Lower lobe of right lung (tissue), 2 donors: ENCODE measurements at regions not wholly inside any gene's neighbourhood (a gene's known extent, or its start where the extent isn't known, plus 50 kb on each side); places are given as distances from the start of the nearest gene placed in this dataset.

Source experiments
- ATAC-seq, 2 donors: fragments of 200-7000 bp; cut with Tn5 transposase; one replicate each; pipeline ENCODE4 v1.9.1; 2020 to 2022; ENCODE audit warnings: mild to moderate bottlenecking in 2 of 2, moderate library complexity in 2 of 2
- DNase-seq: peaks from one replicate; pipeline ENCODE4 v3.0.0-alpha.2; 2020
- H3K27ac ChIP-seq: fragments of 200-600 bp; one replicate; pipeline ENCODE4 v1.8.0; 2022
- H3K27me3 ChIP-seq: fragments of 200-600 bp; one replicate; pipeline ENCODE4 v1.8.0; 2022; ENCODE audit warnings: low read depth
- H3K36me3 ChIP-seq: fragments of 200-600 bp; one replicate; pipeline ENCODE4 v1.8.0; 2022; ENCODE audit warnings: mild to moderate bottlenecking
- H3K4me1 ChIP-seq: fragments of 200-600 bp; one replicate; pipeline ENCODE4 v1.8.0; 2022
- H3K4me3 ChIP-seq: fragments of 200-600 bp; one replicate; pipeline ENCODE4 v1.8.0; 2022; ENCODE audit warnings: mild to moderate bottlenecking
- H3K9me3 ChIP-seq: fragments of 200-600 bp; one replicate; pipeline ENCODE4 v1.8.0; 2022
- intact Hi-C: fragments of 100-400 bp; cut with DNase I; formaldehyde crosslinking; loops from one replicate; pipeline ENCODE4 v1.11.0; 2022
- TF ChIP-seq, protein P1 (sequence below): fragments of 200-600 bp; IDR thresholded peaks from one replicate; pipeline ENCODE4 v1.8.0; 2022; ENCODE audit warnings: antibody characterized with exemption, mild to moderate bottlenecking
- donor health status: DM: no; HTN: yes; CAD: no; lungs with severe emphysema.

DNA sequence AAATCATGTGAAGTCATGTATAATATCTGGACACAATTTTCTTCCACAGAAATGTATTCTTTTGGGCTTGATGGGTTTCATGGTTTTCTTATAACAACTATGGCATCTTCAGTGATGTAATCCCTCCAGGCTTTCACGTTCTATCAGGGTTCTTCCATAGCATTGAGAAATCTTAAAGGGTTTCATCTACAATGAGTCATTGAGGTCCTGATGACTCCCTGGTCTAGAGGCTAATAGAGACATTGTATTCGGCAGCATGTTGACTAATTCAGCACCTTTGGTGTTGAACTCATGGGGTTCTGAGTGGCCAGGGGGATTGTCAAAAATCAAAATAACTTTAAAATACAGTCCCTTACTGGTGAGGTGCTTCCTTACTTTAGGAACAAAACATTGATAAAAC lies 614.0 kb upstream of the CRIM1 start:
- intact Hi-C loops, result no loop called here
- H3K4me1 ChIP-seq, result no peaks in the 10 kb centered on the region
- TF ChIP-seq, protein P1, sequence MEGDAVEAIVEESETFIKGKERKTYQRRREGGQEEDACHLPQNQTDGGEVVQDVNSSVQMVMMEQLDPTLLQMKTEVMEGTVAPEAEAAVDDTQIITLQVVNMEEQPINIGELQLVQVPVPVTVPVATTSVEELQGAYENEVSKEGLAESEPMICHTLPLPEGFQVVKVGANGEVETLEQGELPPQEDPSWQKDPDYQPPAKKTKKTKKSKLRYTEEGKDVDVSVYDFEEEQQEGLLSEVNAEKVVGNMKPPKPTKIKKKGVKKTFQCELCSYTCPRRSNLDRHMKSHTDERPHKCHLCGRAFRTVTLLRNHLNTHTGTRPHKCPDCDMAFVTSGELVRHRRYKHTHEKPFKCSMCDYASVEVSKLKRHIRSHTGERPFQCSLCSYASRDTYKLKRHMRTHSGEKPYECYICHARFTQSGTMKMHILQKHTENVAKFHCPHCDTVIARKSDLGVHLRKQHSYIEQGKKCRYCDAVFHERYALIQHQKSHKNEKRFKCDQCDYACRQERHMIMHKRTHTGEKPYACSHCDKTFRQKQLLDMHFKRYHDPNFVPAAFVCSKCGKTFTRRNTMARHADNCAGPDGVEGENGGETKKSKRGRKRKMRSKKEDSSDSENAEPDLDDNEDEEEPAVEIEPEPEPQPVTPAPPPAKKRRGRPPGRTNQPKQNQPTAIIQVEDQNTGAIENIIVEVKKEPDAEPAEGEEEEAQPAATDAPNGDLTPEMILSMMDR, result no peak
- H3K4me3 ChIP-seq, result no peak overlapping the region
- DNase-seq, result no peak
- peaks cover 9% of the 10 kb centered on the region for H3K9me3 ChIP-seq
- H3K27ac ChIP-seq, result no peak overlapping the region
- H3K27me3 ChIP-seq, result no peaks in the 10 kb centered on the region
- no peak for ATAC-seq
- H3K36me3 ChIP-seq, result no peaks in the 10 kb centered on the region

DNA sequence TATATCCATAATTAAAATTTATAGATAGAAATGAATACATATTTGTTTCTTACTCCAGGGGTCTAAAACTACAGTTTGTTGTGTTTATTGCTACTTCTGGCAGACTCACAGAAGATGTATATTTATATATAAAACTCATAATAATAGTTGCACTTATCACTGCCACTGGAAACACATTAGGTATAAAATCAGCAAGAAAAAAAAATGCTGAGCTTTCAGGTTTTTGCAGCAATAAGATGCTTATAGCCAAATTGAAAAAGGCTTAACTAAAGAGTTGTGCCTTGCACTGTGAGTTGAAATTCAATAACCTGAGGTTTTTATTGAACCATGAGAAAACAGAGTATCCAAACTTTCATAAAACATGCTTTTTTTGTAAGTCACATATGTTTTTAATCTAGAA lies 623.9 kb upstream of the CRIM1 start:
- H3K4me1 ChIP-seq, result no peaks in the 10 kb centered on the region
- intact Hi-C loops, result no loop called here
- ATAC-seq (no peak), DNase-seq (no peak)
- no peak overlapping the region for H3K4me3 ChIP-seq
- H3K27me3 ChIP-seq, result no peaks in the 10 kb centered on the region
- H3K9me3 ChIP-seq, result no peaks in the 10 kb centered on the region
- TF ChIP-seq, protein P1, result no peak
- H3K27ac ChIP-seq, result no peak overlapping the region
- no peaks in the 10 kb centered on the region for H3K36me3 ChIP-seq

DNA sequence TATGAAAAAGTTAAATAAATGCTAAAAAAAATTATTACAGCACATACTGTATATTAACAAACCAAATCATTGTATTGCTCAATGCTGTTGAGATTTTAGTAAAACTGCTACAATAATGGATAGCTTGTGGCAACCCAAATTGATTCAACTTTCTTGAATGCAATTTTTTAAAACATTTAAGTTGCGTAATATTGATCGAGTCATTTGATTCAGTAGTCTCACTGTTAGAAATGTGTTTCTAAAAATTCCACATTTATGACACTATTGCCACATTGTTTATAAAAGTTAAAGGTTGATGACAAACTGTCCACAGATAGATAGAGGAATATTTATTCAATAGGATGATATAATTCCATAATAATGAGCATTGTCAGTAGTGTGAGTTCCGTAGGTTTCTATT lies 640.7 kb upstream of the CRIM1 start:
- DNase-seq (no peak), ATAC-seq (no peak)
- H3K27me3 ChIP-seq, result no peaks in the 10 kb centered on the region
- TF ChIP-seq, protein P1, result no peak
- no peak overlapping the region for H3K4me3 ChIP-seq
- H3K27ac ChIP-seq, result no peak overlapping the region
- no peaks in the 10 kb centered on the region for H3K36me3 ChIP-seq
- H3K4me1 ChIP-seq, result no peaks in the 10 kb centered on the region
- intact Hi-C loops, result no loop called here
- H3K9me3 ChIP-seq, result no peaks in the 10 kb centered on the region

DNA sequence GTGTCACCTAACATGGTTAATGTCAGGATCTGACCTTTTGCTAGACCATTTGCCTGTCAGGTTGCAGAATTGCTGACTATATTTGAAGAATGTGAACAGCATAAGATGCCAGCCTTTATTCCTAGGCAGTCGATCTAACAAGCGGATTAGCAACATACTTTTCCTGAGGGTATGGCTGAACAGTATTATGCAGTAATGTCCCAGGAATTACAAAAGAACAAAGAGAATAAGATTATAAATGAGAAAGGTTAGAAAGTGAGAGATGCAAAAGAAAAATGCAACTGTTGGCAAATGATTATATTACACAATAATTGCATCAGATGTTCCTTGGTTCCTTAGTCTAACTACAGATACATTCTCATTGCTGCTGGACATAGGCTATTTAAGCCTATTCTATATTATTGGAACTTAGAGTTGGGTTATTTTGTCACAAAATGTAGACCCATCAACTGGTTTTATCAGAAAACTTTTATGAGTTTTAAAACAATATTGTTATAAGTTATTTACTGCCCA lies 647.1 kb upstream of the CRIM1 start:
- no peaks in the 10 kb centered on the region for H3K9me3 ChIP-seq
- DNase-seq (no peak), ATAC-seq (no peak)
- TF ChIP-seq, protein P1, result no peak
- no peak overlapping the region for H3K4me3 ChIP-seq
- H3K27me3 ChIP-seq, result no peaks in the 10 kb centered on the region
- H3K36me3 ChIP-seq, result no peaks in the 10 kb centered on the region
- H3K27ac ChIP-seq, result no peak overlapping the region
- H3K4me1 ChIP-seq, result no peaks in the 10 kb centered on the region
- intact Hi-C loops, result no loop called here

DNA sequence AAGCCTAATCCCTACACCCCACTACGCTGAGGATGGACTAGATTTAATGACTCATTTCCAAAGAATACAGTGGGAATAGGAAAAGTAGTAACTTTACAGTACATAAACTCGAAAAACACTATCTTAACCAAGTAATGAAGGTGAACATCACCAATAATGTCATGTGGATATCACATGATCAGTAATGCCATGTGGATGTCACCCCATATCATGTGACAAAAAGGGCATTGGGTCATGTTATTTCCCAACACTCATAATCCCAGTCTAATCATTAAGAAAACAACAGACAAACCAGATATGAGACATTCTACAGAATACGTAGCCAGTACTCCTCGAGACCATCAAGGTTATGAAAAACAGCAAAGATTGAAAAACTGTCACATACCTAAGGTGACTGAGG lies 667.3 kb upstream of the CRIM1 start:
- no peak for ATAC-seq
- no peaks in the 10 kb centered on the region for H3K36me3 ChIP-seq
- no peaks in the 10 kb centered on the region for H3K4me1 ChIP-seq
- intact Hi-C loops, result no loop called here
- H3K9me3 ChIP-seq, result no peaks in the 10 kb centered on the region
- TF ChIP-seq, protein P1, result no peak
- H3K27ac ChIP-seq, result no peak overlapping the region
- H3K4me3 ChIP-seq, result no peak overlapping the region
- DNase-seq, result no peak
- no peaks in the 10 kb centered on the region for H3K27me3 ChIP-seq
